ENCODE measurements at regions not wholly inside any gene's neighbourhood (a gene's known extent, or its start where the extent isn't known, plus 50 kb on each side); places are given as distances from the start of the nearest gene placed in this dataset.

- H3K4me1 ChIP-seq (ENCODE audit: control insufficient read depth, insufficient read depth, low read length): peaks cover 16% of the 10 kb centered on the region; the same call in 1 of the 2 replicates
- H3K9ac ChIP-seq (ENCODE audit: low read depth, low read length): no peak overlapping the region
- H3K4me3 ChIP-seq (ENCODE audit: low read depth, low read length): no peak overlapping the region
- H3K9me3 ChIP-seq (ENCODE audit: control insufficient read depth, insufficient read depth, low read length): no peaks in the 10 kb centered on the region
- no peaks in the 10 kb centered on the region for H3K36me3 ChIP-seq (ENCODE audit: control insufficient read depth, insufficient read depth, low read length)
- H3K27me3 ChIP-seq (ENCODE audit: control insufficient read depth, insufficient read depth, low read length): no peaks in the 10 kb centered on the region
- H3K27ac ChIP-seq (ENCODE audit: low read depth, low read length): no peak overlapping the region
Measured at GRCh38 chr6:163951326-163951725, 536.8 kb downstream of the QKI start.

- Histone ChIP-seq H3K27ac (ENCODE audit: low read depth, low read length) (no peak overlapping the region), H3K9me3 (ENCODE audit: control insufficient read depth, insufficient read depth, low read length) (no peaks in the 10 kb centered on the region), H3K4me1 (ENCODE audit: control insufficient read depth, insufficient read depth, low read length) (peaks cover 25% of the 10 kb centered on the region), H3K4me3 (ENCODE audit: low read depth, low read length) (no peak overlapping the region), H3K9ac (ENCODE audit: low read depth, low read length) (no peak overlapping the region), H3K27me3 (ENCODE audit: control insufficient read depth, insufficient read depth, low read length) (no peaks in the 10 kb centered on the region), H3K36me3 (ENCODE audit: control insufficient read depth, insufficient read depth, low read length) (no peaks in the 10 kb centered on the region)
Measured at GRCh38 chr6:163950159-163950558, 535.6 kb downstream of the QKI start.

DNA sequence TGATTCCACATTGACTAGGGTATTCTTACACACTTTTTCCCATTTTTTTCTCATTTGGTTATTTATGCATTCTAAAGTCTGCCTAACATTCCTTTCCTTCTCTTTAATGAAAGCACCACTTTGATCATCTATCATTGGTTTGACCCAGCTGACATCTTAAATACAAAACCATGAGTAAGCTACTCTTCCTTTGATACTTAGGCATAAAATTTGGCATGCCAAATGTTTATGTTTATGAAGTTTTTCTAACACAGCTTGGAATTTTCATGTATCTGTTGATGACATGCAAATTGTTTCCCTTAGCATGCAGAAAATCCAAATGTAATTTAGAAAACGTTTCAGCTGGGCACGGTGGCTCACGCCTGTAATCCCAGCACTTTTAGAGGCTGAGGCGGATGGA lies 534.9 kb downstream of the QKI start:
- peaks cover 32% of the 10 kb centered on the region for H3K4me1 ChIP-seq (ENCODE audit: control insufficient read depth, insufficient read depth, low read length)
- H3K36me3 ChIP-seq (ENCODE audit: control insufficient read depth, insufficient read depth, low read length): no peaks in the 10 kb centered on the region
- no peak overlapping the region for H3K4me3 ChIP-seq (ENCODE audit: low read depth, low read length)
- H3K27me3 ChIP-seq (ENCODE audit: control insufficient read depth, insufficient read depth, low read length): no peaks in the 10 kb centered on the region
- no peak overlapping the region for H3K9ac ChIP-seq (ENCODE audit: low read depth, low read length)
- H3K9me3 ChIP-seq (ENCODE audit: control insufficient read depth, insufficient read depth, low read length): no peaks in the 10 kb centered on the region
- H3K27ac ChIP-seq (ENCODE audit: low read depth, low read length): no peak overlapping the region

DNA sequence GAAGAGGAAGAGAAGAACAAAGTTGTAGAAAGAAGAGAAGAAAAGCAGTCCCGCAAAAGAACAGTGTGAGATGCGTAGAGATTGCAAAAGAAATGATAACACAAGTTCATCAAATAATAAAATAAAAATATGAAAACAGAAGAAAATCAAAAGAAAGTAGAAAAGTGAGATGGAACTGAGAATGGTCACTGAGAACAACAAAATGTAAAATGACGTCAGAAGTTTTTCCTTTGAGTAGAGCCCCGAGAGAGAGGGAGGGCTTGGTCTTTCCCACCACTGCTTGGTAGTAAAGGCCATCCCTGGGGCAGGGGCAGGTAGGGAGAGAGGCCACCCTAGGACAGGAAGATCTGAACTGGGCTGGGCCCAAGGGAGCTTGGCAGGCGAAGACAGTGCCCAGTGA lies 533.7 kb downstream of the QKI start:
- no peak overlapping the region for H3K9ac ChIP-seq (ENCODE audit: low read depth, low read length)
- H3K27ac ChIP-seq (ENCODE audit: low read depth, low read length): no peak overlapping the region
- no peaks in the 10 kb centered on the region for H3K9me3 ChIP-seq (ENCODE audit: control insufficient read depth, insufficient read depth, low read length)
- H3K36me3 ChIP-seq (ENCODE audit: control insufficient read depth, insufficient read depth, low read length): no peaks in the 10 kb centered on the region
- peaks cover 40% of the 10 kb centered on the region for H3K4me1 ChIP-seq (ENCODE audit: control insufficient read depth, insufficient read depth, low read length)
- H3K27me3 ChIP-seq (ENCODE audit: control insufficient read depth, insufficient read depth, low read length): no peaks in the 10 kb centered on the region
- H3K4me3 ChIP-seq (ENCODE audit: low read depth, low read length): no peak overlapping the region

DNA sequence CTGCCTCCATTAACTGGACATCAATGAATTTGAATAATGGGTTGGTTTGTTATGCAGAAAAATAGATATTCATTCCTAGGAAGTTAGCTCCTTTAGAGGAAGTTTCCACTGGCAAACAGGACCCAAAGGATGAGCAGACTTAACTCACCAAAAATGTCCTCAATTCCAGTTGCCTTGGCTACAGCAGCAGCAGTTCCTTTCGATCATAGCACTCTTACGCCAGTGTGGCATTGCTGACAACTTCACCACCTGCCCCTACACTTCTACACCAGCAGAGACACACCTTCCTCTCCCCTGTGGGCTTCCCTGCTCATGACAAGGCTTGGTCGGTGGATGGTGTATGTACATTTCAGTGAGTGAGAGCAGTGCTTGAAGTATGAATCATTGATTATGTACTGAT lies 532.8 kb downstream of the QKI start:
- H3K27me3 ChIP-seq (ENCODE audit: control insufficient read depth, insufficient read depth, low read length): no peaks in the 10 kb centered on the region
- H3K9ac ChIP-seq (ENCODE audit: low read depth, low read length): no peak overlapping the region

GRCh38 chr6:163946437-163946836 lies 531.9 kb downstream of the QKI start:
- no peaks in the 10 kb centered on the region for H3K36me3 ChIP-seq (ENCODE audit: control insufficient read depth, insufficient read depth, low read length)
- peaks cover 50% of the 10 kb centered on the region for H3K4me1 ChIP-seq (ENCODE audit: control insufficient read depth, insufficient read depth, low read length)
- H3K27me3 ChIP-seq (ENCODE audit: control insufficient read depth, insufficient read depth, low read length): no peaks in the 10 kb centered on the region
- no peak overlapping the region for H3K27ac ChIP-seq (ENCODE audit: low read depth, low read length)
- no peak overlapping the region for H3K4me3 ChIP-seq (ENCODE audit: low read depth, low read length)
- no peaks in the 10 kb centered on the region for H3K9me3 ChIP-seq (ENCODE audit: control insufficient read depth, insufficient read depth, low read length)
- no peak overlapping the region for H3K9ac ChIP-seq (ENCODE audit: low read depth, low read length)

More for the DNA sequence above, 532.8 kb downstream of the QKI start:
- Histone ChIP-seq H3K4me3 (ENCODE audit: low read depth, low read length) (no peak overlapping the region), H3K9me3 (ENCODE audit: control insufficient read depth, insufficient read depth, low read length) (no peaks in the 10 kb centered on the region), H3K36me3 (ENCODE audit: control insufficient read depth, insufficient read depth, low read length) (no peaks in the 10 kb centered on the region), H3K27ac (ENCODE audit: low read depth, low read length) (no peak overlapping the region), H3K4me1 (ENCODE audit: control insufficient read depth, insufficient read depth, low read length) (peaks cover 43% of the 10 kb centered on the region)

GRCh38 chr6:163945808-163946207 lies 531.3 kb downstream of the QKI start:
- no peak overlapping the region for H3K9ac ChIP-seq (ENCODE audit: low read depth, low read length)
- no peaks in the 10 kb centered on the region for H3K36me3 ChIP-seq (ENCODE audit: control insufficient read depth, insufficient read depth, low read length)
- no peak overlapping the region for H3K27ac ChIP-seq (ENCODE audit: low read depth, low read length)
- H3K9me3 ChIP-seq (ENCODE audit: control insufficient read depth, insufficient read depth, low read length): no peaks in the 10 kb centered on the region
- no peak overlapping the region for H3K4me3 ChIP-seq (ENCODE audit: low read depth, low read length)
- peaks cover 57% of the 10 kb centered on the region for H3K4me1 ChIP-seq (ENCODE audit: control insufficient read depth, insufficient read depth, low read length)
- H3K27me3 ChIP-seq (ENCODE audit: control insufficient read depth, insufficient read depth, low read length): no peaks in the 10 kb centered on the region

DNA sequence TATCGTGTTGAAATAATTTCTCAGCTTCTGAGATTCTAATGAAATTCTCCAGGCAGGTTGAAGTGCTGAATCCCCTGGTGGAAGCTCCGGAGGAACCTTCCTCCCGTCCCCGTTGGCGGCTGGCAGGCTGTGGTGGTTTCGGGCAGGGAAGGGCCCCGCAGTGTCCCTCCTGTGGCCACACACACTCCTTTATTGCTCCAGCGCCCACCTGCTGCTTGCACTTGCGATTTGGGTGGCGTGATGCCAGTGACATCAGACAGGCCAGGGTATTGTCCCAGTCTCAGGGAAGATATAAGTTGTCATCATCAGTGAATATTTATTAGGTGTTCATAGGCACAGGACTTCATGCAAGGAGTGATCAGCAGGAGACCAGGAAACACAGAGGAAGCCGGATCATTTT lies 530.4 kb downstream of the QKI start:
- peaks cover 58% of the 10 kb centered on the region for H3K4me1 ChIP-seq (ENCODE audit: control insufficient read depth, insufficient read depth, low read length)

DNA sequence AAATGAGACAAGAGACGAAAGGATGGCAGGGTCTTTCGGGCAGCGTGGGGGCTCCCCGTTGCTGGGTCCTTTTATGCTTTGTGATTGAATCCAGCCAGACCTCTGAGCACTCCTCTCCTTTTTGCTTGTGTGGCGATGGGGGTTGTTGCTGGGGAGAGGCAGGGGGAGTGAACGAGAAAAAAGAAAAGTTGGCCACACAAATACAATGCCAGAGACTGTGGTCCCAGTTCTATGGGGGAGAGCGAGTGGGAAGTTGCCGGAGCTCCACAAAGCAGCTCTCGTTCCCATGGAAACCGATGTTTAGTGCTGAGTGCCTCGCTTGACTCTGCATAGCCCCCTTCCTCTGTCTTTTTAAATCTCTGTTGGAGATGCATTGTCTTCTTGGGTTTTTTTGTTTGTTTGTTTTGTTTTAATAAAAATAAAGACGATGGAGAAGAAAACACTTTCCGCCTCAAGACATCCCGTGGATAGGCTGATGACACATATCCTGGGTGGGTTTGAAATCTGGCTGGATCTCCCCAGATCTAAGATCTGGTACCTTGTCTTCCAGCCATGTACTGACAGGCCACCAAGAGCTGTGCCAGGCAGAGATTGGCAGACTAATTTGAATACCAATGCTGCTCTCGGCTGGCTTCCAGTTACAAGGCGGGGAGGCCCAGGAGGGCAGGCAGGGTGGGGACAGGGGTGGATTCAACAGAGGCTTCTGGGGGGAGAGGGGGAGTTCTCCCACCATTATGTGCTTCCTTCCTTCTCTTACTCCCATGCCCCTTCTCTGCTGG lies 529.3 kb downstream of the QKI start:
- Histone ChIP-seq H3K27ac (ENCODE audit: low read depth, low read length) (peak overlapping the region; percentile 91), H3K9me3 (ENCODE audit: control insufficient read depth, insufficient read depth, low read length) (no peaks in the 10 kb centered on the region), H3K36me3 (ENCODE audit: control insufficient read depth, insufficient read depth, low read length) (no peaks in the 10 kb centered on the region), H3K4me1 (ENCODE audit: control insufficient read depth, insufficient read depth, low read length) (peaks cover 58% of the 10 kb centered on the region), H3K9ac (ENCODE audit: low read depth, low read length) (peak overlapping the region; percentile 22; the same call in 1 of the 2 replicates), H3K27me3 (ENCODE audit: control insufficient read depth, insufficient read depth, low read length) (no peaks in the 10 kb centered on the region), H3K4me3 (ENCODE audit: low read depth, low read length) (peak overlapping the region; percentile 49)

More for the DNA sequence above, 530.4 kb downstream of the QKI start:
- H3K9ac ChIP-seq (ENCODE audit: low read depth, low read length): no peak overlapping the region
- no peak overlapping the region for H3K4me3 ChIP-seq (ENCODE audit: low read depth, low read length)
- H3K27me3 ChIP-seq (ENCODE audit: control insufficient read depth, insufficient read depth, low read length): no peaks in the 10 kb centered on the region
- H3K36me3 ChIP-seq (ENCODE audit: control insufficient read depth, insufficient read depth, low read length): no peaks in the 10 kb centered on the region
- H3K27ac ChIP-seq (ENCODE audit: low read depth, low read length): peak overlapping the region; percentile 91
- H3K9me3 ChIP-seq (ENCODE audit: control insufficient read depth, insufficient read depth, low read length): no peaks in the 10 kb centered on the region

DNA sequence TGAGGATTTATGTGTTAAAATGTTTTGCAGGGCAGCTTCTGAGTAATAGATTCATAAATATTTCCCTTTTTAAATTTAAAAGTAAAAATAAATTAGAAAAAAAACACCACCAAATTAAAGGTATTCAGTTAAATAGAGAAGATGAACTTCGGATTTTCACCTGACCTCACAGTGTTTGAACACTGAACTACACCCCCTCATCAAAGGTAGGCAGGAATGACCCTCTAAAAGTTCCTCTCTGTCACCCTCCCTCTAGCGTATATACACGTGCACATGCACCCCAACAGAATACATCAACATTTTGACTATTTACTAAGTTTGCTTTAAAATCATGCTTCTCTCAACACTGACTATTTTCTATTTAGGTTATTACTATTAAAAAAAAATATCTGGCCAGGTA lies 528.3 kb downstream of the QKI start:
- H3K4me1 ChIP-seq (ENCODE audit: control insufficient read depth, insufficient read depth, low read length): peaks cover 58% of the 10 kb centered on the region
- no peak overlapping the region for H3K4me3 ChIP-seq (ENCODE audit: low read depth, low read length)
- H3K9ac ChIP-seq (ENCODE audit: low read depth, low read length): no peak overlapping the region
- H3K27ac ChIP-seq (ENCODE audit: low read depth, low read length): peak overlapping the region; percentile 91
- H3K27me3 ChIP-seq (ENCODE audit: control insufficient read depth, insufficient read depth, low read length): no peaks in the 10 kb centered on the region
- H3K36me3 ChIP-seq (ENCODE audit: control insufficient read depth, insufficient read depth, low read length): no peaks in the 10 kb centered on the region
- H3K9me3 ChIP-seq (ENCODE audit: control insufficient read depth, insufficient read depth, low read length): no peaks in the 10 kb centered on the region

- peaks cover 58% of the 10 kb centered on the region for H3K4me1 ChIP-seq (ENCODE audit: control insufficient read depth, insufficient read depth, low read length)
- H3K4me3 ChIP-seq (ENCODE audit: low read depth, low read length): no peak overlapping the region
- H3K27ac ChIP-seq (ENCODE audit: low read depth, low read length): peak overlapping the region; percentile 62
- no peak overlapping the region for H3K9ac ChIP-seq (ENCODE audit: low read depth, low read length)
- H3K36me3 ChIP-seq (ENCODE audit: control insufficient read depth, insufficient read depth, low read length): no peaks in the 10 kb centered on the region
- no peaks in the 10 kb centered on the region for H3K9me3 ChIP-seq (ENCODE audit: control insufficient read depth, insufficient read depth, low read length)
- H3K27me3 ChIP-seq (ENCODE audit: control insufficient read depth, insufficient read depth, low read length): no peaks in the 10 kb centered on the region
Measured at GRCh38 chr6:163941624-163941976, 527.1 kb downstream of the QKI start.

Measured in HUES48 (cell line).